ENCODE measurements at regions not wholly inside any gene's neighbourhood (a gene's known extent, or its start where the extent isn't known, plus 50 kb on each side); places are given as distances from the start of the nearest gene placed in this dataset.
"Not testable (repeated sequence)": the region's sequence is repeated elsewhere in the genome, so short reads cannot be mapped to it uniquely, and the experiment has no call there.

- no peak for DNase-seq
Observed at GRCh38 chr3:191648787-191649186, 187.8 kb downstream of the PYDC2 start.

- DNase-seq: no peak
Observed at GRCh38 chr3:191649626-191650025, 188.7 kb downstream of the PYDC2 start.

- DNase-seq: not testable (repeated sequence)
Observed at GRCh38 chr3:191658781-191659419, 197.9 kb downstream of the PYDC2 start.

- not testable (repeated sequence) for DNase-seq
Observed at GRCh38 chr3:191662150-191662549, 201.2 kb downstream of the PYDC2 start.

GRCh38 chr3:191680989-191681597 lies 220.1 kb downstream of the PYDC2 start:
- DNase-seq: no peak

GRCh38 chr3:191682961-191683360 lies 222.0 kb downstream of the PYDC2 start:
- no peak for DNase-seq

GRCh38 chr3:191686626-191687025 lies 225.7 kb downstream of the PYDC2 start:
- no peak for DNase-seq

- DNase-seq: no peak
Observed at GRCh38 chr3:191688756-191689433, 227.9 kb downstream of the PYDC2 start.

- DNase-seq: not testable (repeated sequence)
Observed at GRCh38 chr3:191691184-191691583, 230.2 kb downstream of the PYDC2 start.

- no peak for DNase-seq
Observed at GRCh38 chr3:191695131-191695814, 234.3 kb downstream of the PYDC2 start.

- DNase-seq: no peak
Observed at GRCh38 chr3:191695815-191696153, 234.8 kb downstream of the PYDC2 start.

GRCh38 chr3:191696348-191696747 lies 235.4 kb downstream of the PYDC2 start:
- no peak for DNase-seq

GRCh38 chr3:191699546-191699945 lies 238.6 kb downstream of the PYDC2 start:
- no peak for DNase-seq

- DNase-seq: no peak
Observed at GRCh38 chr3:191702121-191702520, 241.2 kb downstream of the PYDC2 start.

- DNase-seq: no peak
Observed at GRCh38 chr3:191707817-191708216, 246.9 kb downstream of the PYDC2 start.

GRCh38 chr3:191715585-191715984 lies 254.6 kb downstream of the PYDC2 start:
- DNase-seq: no peak

GRCh38 chr3:191721390-191721861 lies 260.5 kb downstream of the PYDC2 start:
- DNase-seq: no peak

- no peak for DNase-seq
Observed at GRCh38 chr3:191721990-191722389, 261.0 kb downstream of the PYDC2 start.

- DNase-seq: no peak
Observed at GRCh38 chr3:191727338-191727737, 266.4 kb downstream of the PYDC2 start.

GRCh38 chr3:191728186-191728585 lies 267.2 kb downstream of the PYDC2 start:
- no peak for DNase-seq

GRCh38 chr3:191737742-191738141 lies 276.8 kb downstream of the PYDC2 start:
- no peak for DNase-seq

GRCh38 chr3:191740712-191741111 lies 279.7 kb downstream of the PYDC2 start:
- no peak for DNase-seq

- DNase-seq: not testable (repeated sequence)
Observed at GRCh38 chr3:191741847-191742350, 280.9 kb downstream of the PYDC2 start.
